Sigmoid colon (tissue), 6 donors: ENCODE measurements at regions not wholly inside any gene's neighbourhood (a gene's known extent, or its start where the extent isn't known, plus 50 kb on each side); places are given as distances from the start of the nearest gene placed in this dataset.

Experiments used
- DNase-seq: peaks from one replicate; pipeline ENCODE4 v3.0.0-alpha.2; 2019
- H3K27ac ChIP-seq, 4 donors: fragments of 200-600 bp; sonication (generic); one replicate each; pipeline ENCODE4 v1.5.1; 2016 to 2019; ENCODE audit warnings: mild to moderate bottlenecking in 1 of 4
- H3K27me3 ChIP-seq, 3 donors: fragments of 200-600 bp; sonication (generic); one replicate each; pipeline ENCODE4 v1.5.1; 2019; ENCODE audit warnings: mild to moderate bottlenecking in 1 of 3
- H3K36me3 ChIP-seq, 4 donors: fragments of 200-600 bp; sonication (generic); one replicate each; pipeline ENCODE4 v1.5.1; 2016 to 2019
- H3K4me1 ChIP-seq, 4 donors: fragments of 200-600 bp; sonication (generic); one replicate each; pipeline ENCODE4 v1.5.1; 2017 to 2019
- H3K4me3 ChIP-seq, 4 donors: fragments of 200-600 bp; sonication (generic); one replicate each; pipeline ENCODE4 v1.5.1; 2017 to 2019; ENCODE audit warnings: mild to moderate bottlenecking in 2 of 4, moderate library complexity in 1 of 4
- H3K9me3 ChIP-seq, 4 donors: fragments of 200-600 bp in 3 of 4; sonication (generic) in 3 of 4; one replicate each; pipeline versions ENCODE4 v1.5.1 to v1.6.1; 2013 to 2019
- CTCF ChIP-seq, 4 experiments: fragments of 450-650 bp in 3 of 4; fragments of 200-600 bp in 1 of 4; IDR thresholded peaks; one replicate each; pipeline ENCODE4 v1.5.1; 2016 to 2019; ENCODE audit warnings: antibody characterized with exemption in 4 of 4, mild to moderate bottlenecking in 3 of 4, moderate library complexity in 2 of 4
- EP300 ChIP-seq, 4 donors: sonication (generic); formaldehyde crosslinking; IDR thresholded peaks; one replicate each; pipeline ENCODE4 v1.6.1; 2017; ENCODE audit warnings: antibody characterized with exemption in 4 of 4
- POLR2A ChIP-seq, 2 donors: fragments of 450-650 bp; IDR thresholded peaks; one replicate each; pipeline ENCODE4 v1.6.1; 2016; ENCODE audit warnings: antibody characterized with exemption in 2 of 2, mild to moderate bottlenecking in 2 of 2, moderate library complexity in 2 of 2
- POLR2AphosphoS5 ChIP-seq, 4 donors: sonication (generic); formaldehyde crosslinking; IDR thresholded peaks; one replicate each; pipeline ENCODE4 v1.6.1; 2017; ENCODE audit warnings: antibody characterized with exemption in 4 of 4
- WGBS, 2 donors: extraction: QIAGEN DNeasy Blood & Tissue Kit; methylation state at CpG; one replicate each; pipeline ENCODE4 v1.1.7; 2013; 5-methylcytosine and 5-hydroxymethylcytosine counted together
- intact Hi-C: fragments of 100-400 bp; cut with DNase I; formaldehyde crosslinking; loops from one replicate; pipeline ENCODE4 v1.15.1; 2023
- donor health status: healthy with polysubstance abuse.
- donor health status: healthy.

DNA sequence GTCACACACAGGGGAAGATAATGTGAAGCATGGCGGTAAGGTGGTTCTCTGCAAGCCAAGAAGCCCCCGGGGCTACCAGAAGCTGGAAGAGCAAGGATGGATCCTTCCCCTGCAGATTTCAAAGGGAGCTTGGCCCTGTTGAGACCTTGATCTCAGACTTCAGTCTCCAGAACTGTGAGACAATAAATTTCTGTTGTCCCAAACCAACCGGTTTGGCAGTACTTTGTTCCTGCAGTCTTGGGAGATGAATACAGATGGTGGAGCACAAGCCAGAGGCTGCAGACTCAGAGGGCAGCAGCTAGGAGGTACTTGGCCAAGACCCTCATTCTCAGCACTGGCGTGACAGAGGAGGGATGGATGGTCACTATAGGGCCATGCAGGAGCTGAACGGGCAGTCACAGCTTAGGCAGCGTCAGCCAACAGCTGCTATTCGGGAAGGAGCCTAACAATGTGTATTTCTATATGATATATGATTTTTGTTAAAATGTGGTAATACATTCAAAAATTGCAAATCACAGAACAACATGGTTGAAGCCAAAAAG is 387.3 kb downstream of the TNS3 start:
- TF ChIP-seq POLR2A (IDR thresholded peaks at IDR 0.05) (no peak), EP300 (IDR thresholded peaks at IDR 0.05) (no peak), POLR2AphosphoS5 (IDR thresholded peaks at IDR 0.05) (no peak), CTCF (IDR thresholded peaks at IDR 0.05) (no peak)
- H3K4me1 ChIP-seq, result no peaks in the 10 kb centered on the region
- H3K4me3 ChIP-seq, result no peak overlapping the region
- no peak overlapping the region for H3K27ac ChIP-seq
- WGBS, 2 donors, result 71 to 87% methylated on average over 7 of the region's 7 CpGs
- no peaks in the 10 kb centered on the region for H3K9me3 ChIP-seq
- H3K27me3 ChIP-seq, result no peaks in the 10 kb centered on the region
- DNase-seq, result no peak
- intact Hi-C loops, result no loop called here
- H3K36me3 ChIP-seq, result no peaks in the 10 kb centered on the region

- no peaks in the 10 kb centered on the region for H3K36me3 ChIP-seq
- intact Hi-C loops, result no loop called here
- no peaks in the 10 kb centered on the region for H3K27me3 ChIP-seq
- H3K27ac ChIP-seq, result no peak overlapping the region
- H3K4me1 ChIP-seq, result no peaks in the 10 kb centered on the region
- TF ChIP-seq POLR2A (IDR thresholded peaks at IDR 0.05) (no peak), EP300 (IDR thresholded peaks at IDR 0.05) (no peak), POLR2AphosphoS5 (IDR thresholded peaks at IDR 0.05) (no peak), CTCF (IDR thresholded peaks at IDR 0.05) (no peak)
- DNase-seq, result no peak
- no peak overlapping the region for H3K4me3 ChIP-seq
- no peaks in the 10 kb centered on the region for H3K9me3 ChIP-seq
- WGBS, 2 donors, result 16 to 73% methylated on average over 4 of the region's 4 CpGs
These were observed 388.9 kb downstream of the TNS3 start for GRCh38 chr7:47192978-47193377.

DNA sequence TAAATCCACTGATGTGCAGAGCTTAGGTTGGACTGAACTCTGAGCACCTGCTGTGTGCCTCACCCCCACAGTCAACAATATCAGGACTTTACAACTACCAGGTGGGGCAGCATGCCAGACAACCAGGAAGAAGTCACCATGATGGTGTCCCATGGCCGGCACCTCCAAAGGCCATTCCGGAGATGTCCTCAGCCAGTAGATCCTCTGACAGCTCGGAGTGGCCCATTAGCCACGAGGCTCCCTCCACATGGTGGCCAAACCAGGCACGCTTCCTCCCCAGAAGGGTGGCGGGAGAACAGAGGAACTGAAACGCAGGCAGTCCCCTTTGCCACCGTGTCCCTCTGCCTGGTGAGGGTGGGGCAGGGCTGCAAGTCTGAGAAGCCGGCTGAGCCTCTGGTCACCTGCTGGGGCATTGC is 390.0 kb downstream of the TNS3 start:
- intact Hi-C loops, result no loop called here
- DNase-seq, result no peak
- WGBS, 2 donors, result 16 to 53% methylated on average over 9 of the region's 9 CpGs
- Histone ChIP-seq H3K27ac (no peak overlapping the region), H3K27me3 (no peaks in the 10 kb centered on the region), H3K4me1 (no peaks in the 10 kb centered on the region), H3K36me3 (no peaks in the 10 kb centered on the region), H3K9me3 (no peaks in the 10 kb centered on the region), H3K4me3 (no peak overlapping the region)
- TF ChIP-seq POLR2AphosphoS5 (IDR thresholded peaks at IDR 0.05) (no peak), POLR2A (IDR thresholded peaks at IDR 0.05) (no peak), CTCF (IDR thresholded peaks at IDR 0.05) (no peak), EP300 (IDR thresholded peaks at IDR 0.05) (no peak)

GRCh38 chr7:47191316-47191715 is 390.6 kb downstream of the TNS3 start:
- TF ChIP-seq POLR2AphosphoS5 (IDR thresholded peaks at IDR 0.05) (no peak), POLR2A (IDR thresholded peaks at IDR 0.05) (no peak), EP300 (IDR thresholded peaks at IDR 0.05) (no peak), CTCF (IDR thresholded peaks at IDR 0.05) (no peak)

DNA sequence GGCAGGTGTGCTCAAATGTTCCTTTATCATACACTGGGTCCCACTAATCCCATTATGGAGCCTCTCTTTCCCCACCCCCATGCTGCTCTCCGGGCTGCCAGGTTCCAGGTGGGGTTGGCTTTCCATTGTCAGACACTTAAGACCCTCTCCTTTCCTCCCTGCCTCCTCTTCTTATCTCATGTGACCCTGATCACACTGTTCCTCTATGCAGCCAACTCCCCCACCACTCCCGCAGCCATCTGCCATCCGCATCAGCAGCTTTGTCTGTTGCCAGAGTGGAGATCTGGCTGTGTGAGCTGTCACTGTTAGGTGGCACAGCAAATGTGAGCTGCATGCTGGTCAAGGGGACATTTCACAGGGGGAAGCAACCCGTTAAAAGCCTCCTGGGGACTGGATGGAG is 391.4 kb downstream of the TNS3 start:
- H3K36me3 ChIP-seq, result no peaks in the 10 kb centered on the region
- WGBS, 2 donors, result 83 to 92% methylated on average over 4 of the region's 4 CpGs

More at GRCh38 chr7:47191316-47191715, 390.6 kb downstream of the TNS3 start:
- Histone ChIP-seq H3K9me3 (no peaks in the 10 kb centered on the region), H3K36me3 (no peaks in the 10 kb centered on the region), H3K4me1 (peaks cover 0 to 2% (median under 1%) of the 10 kb centered on the region in 4 donors), H3K4me3 (no peak overlapping the region), H3K27me3 (no peaks in the 10 kb centered on the region), H3K27ac (no peak overlapping the region)
- intact Hi-C loops, result no loop called here
- WGBS, 2 donors, result 34 to 78% methylated on average over 2 of the region's 2 CpGs
- DNase-seq, result no peak

More for the DNA sequence above, 391.4 kb downstream of the TNS3 start:
- Histone ChIP-seq H3K27ac (no peak overlapping the region), H3K9me3 (no peaks in the 10 kb centered on the region), H3K4me3 (no peak overlapping the region), H3K27me3 (no peaks in the 10 kb centered on the region), H3K4me1 (peaks cover 0 to 10% (median 9%) of the 10 kb centered on the region in 4 donors)
- no peak for DNase-seq
- TF ChIP-seq POLR2A (IDR thresholded peaks at IDR 0.05) (no peak), POLR2AphosphoS5 (IDR thresholded peaks at IDR 0.05) (no peak), CTCF (IDR thresholded peaks at IDR 0.05) (no peak), EP300 (IDR thresholded peaks at IDR 0.05) (no peak)
- intact Hi-C loops, result no loop called here
